ENCODE measurements at regions not wholly inside any gene's neighbourhood (a gene's known extent, or its start where the extent isn't known, plus 50 kb on each side); places are given as distances from the start of the nearest gene placed in this dataset.

- no peaks in the 10 kb centered on the region for H4K20me1 ChIP-seq (replicated peaks; ENCODE audit: control insufficient read depth, insufficient read depth, low read length)
- no peak for FAIRE-seq
- no peaks in the 10 kb centered on the region for H3K27me3 ChIP-seq (ENCODE audit: control insufficient read depth in 2 of 2, insufficient read depth in 2 of 2, low read length in 2 of 2)
- no peak overlapping the region for H2AFZ ChIP-seq (ENCODE audit: low read depth, low read length)
- no peaks in the 10 kb centered on the region for H3K4me1 ChIP-seq (replicated peaks in 1 of 2; ENCODE audit: control insufficient read depth in 2 of 2, insufficient read depth in 2 of 2, low read length in 2 of 2)
- no peaks in the 10 kb centered on the region for H3K79me2 ChIP-seq (ENCODE audit: control insufficient read depth, insufficient read depth, low read length)
- DNase-seq (ENCODE audit: extremely low read depth in 1 of 4, low spot score in 3 of 4): no peak
- H3K36me3 ChIP-seq (ENCODE audit: control insufficient read depth, insufficient read depth, low read length): no peaks in the 10 kb centered on the region
- no peak overlapping the region for H3K4me2 ChIP-seq (ENCODE audit: insufficient read depth, low read length)
- intact Hi-C loops (cut with micrococcal nuclease): no loop called here
- ChIA-PET CTCF (ENCODE audit: low intra/inter-chr PET ratio) (no interaction called here), POLR2A (no interaction called here)
- no peaks in the 10 kb centered on the region for H3K9me1 ChIP-seq (ENCODE audit: control insufficient read depth, insufficient read depth, low read length)
- no peak overlapping the region for H3K4me3 ChIP-seq
- no TSS peak for BruUV-seq (replicated peaks)
- H3K9me3 ChIP-seq (replicated peaks; ENCODE audit: control insufficient read depth, insufficient read depth, low read depth, low read length): no peaks in the 10 kb centered on the region
- in situ Hi-C loops (cut with MboI): no loop called here
- no peak overlapping the region for H3K27ac ChIP-seq (ENCODE audit: extremely low read depth, low read depth, low read length)
- H3K9ac ChIP-seq (ENCODE audit: insufficient read depth in 1 of 2, low read depth in 2 of 2, low read length in 2 of 2): no peak overlapping the region
- ATAC-seq: no peak
- TF ChIP-seq ZBTB2 (IDR thresholded peaks at IDR 0.05): no peak
- no peak for TF ChIP-seq ZNF224 (CRISPR knock-in tag; IDR thresholded peaks at IDR 0.05)
- no peak for TF ChIP-seq CSDE1 (IDR thresholded peaks at IDR 0.05)
- TF ChIP-seq USF1 (CRISPR knock-in tag; IDR thresholded peaks at IDR 0.05): no peak
- no peak for TF ChIP-seq PRPF4 (IDR thresholded peaks at IDR 0.05; ENCODE audit: insufficient read depth, low read depth, low read length, poor library complexity, severe bottlenecking)
- no peak for TF ChIP-seq BRD4 (IDR thresholded peaks at IDR 0.05)
- no peak for TF ChIP-seq GATAD2B (IDR thresholded peaks at IDR 0.05; ENCODE audit: borderline replicate concordance)
- 1% methylated on average over 4 of the region's 4 CpGs for WGBS (ENCODE audit: insufficient coverage, low coverage, missing lambda C conversion rate)
Measured at GRCh38 chr4:144421056-144421455, 224.9 kb upstream of the HHIP start.
